Progenitor cell of endocrine pancreas (in vitro differentiated cells): ENCODE measurements at regions not wholly inside any gene's neighbourhood (a gene's known extent, or its start where the extent isn't known, plus 50 kb on each side); places are given as distances from the start of the nearest gene placed in this dataset.

ENCODE experiments used
- DNase-seq: peaks from one replicate; pipeline ENCODE4 v3.0.0; 2021; ENCODE audit warnings: low spot score; ENCODE audit not compliant: unreplicated experiment
- H3K27ac Mint-ChIP-seq: 2 replicates; pipeline ENCODE4 v1.8.0; 2021; ENCODE audit warnings: mild to moderate bottlenecking, moderate library complexity, mixed read lengths
- H3K27me3 Mint-ChIP-seq: 2 replicates; pipeline ENCODE4 v1.8.0; 2021; ENCODE audit warnings: mixed read lengths
- H3K36me3 Mint-ChIP-seq: 2 replicates; pipeline ENCODE4 v1.8.0; 2022; ENCODE audit warnings: mixed read lengths; ENCODE audit not compliant: insufficient read depth
- H3K4me1 Mint-ChIP-seq: 2 replicates; pipeline ENCODE4 v1.8.0; 2021; ENCODE audit warnings: low read depth, mixed read lengths
- H3K4me3 Mint-ChIP-seq: 2 replicates; pipeline ENCODE4 v1.8.0; 2021; ENCODE audit warnings: low read depth, mild to moderate bottlenecking, moderate library complexity, mixed read lengths
- H3K9me3 Mint-ChIP-seq: 2 replicates; pipeline ENCODE4 v1.8.0; 2021; ENCODE audit warnings: low read depth, mixed read lengths
- CTCF ChIP-seq: fragments of 200-600 bp; sonication (generic); IDR thresholded peaks from one replicate; pipeline ENCODE4 v1.5.0; 2021; ENCODE audit warnings: antibody characterized with exemption, mild to moderate bottlenecking; ENCODE audit not compliant: unreplicated experiment

- Mint-ChIP-seq H3K4me1 (peaks cover 1% of the 10 kb centered on the region), H3K27ac (no peak overlapping the region), H3K9me3 (no peaks in the 10 kb centered on the region), H3K36me3 (no peaks in the 10 kb centered on the region), H3K4me3 (no peak overlapping the region), H3K27me3 (no peaks in the 10 kb centered on the region)
- no peak for DNase-seq
- TF ChIP-seq CTCF, result peak; percentile 13
Measured at GRCh38 chr3:152937234-152937633, 102.3 kb downstream of the P2RY1 start.

- no peak overlapping the region for H3K4me3 Mint-ChIP-seq
- no peaks in the 10 kb centered on the region for H3K27me3 Mint-ChIP-seq
- H3K4me1 Mint-ChIP-seq, result peaks cover 1% of the 10 kb centered on the region
- no peaks in the 10 kb centered on the region for H3K36me3 Mint-ChIP-seq
- H3K9me3 Mint-ChIP-seq, result no peaks in the 10 kb centered on the region
- no peak for DNase-seq
- TF ChIP-seq CTCF, result no peak
- no peak overlapping the region for H3K27ac Mint-ChIP-seq
Measured at GRCh38 chr3:152938974-152939636, 104.2 kb downstream of the P2RY1 start.

DNA sequence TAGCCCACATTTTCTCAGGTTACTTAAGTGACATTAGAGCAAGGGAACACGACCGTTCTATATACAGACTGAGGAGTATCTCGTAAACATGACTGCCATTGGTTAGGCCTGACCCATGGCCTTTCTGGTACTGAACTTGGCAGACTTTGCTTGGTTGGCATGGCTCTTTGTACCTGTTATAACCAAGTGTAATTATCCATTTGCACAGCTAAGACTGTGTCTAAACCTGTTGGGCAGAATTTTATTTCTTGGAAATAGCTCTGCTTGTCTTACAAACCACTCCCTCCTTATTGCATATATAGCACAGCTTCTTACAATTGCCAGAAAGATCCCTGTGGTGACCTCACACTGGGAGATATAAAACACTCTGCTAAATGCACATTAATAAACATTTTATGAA lies 106.9 kb downstream of the P2RY1 start:
- Mint-ChIP-seq H3K9me3 (no peaks in the 10 kb centered on the region), H3K36me3 (no peaks in the 10 kb centered on the region), H3K27ac (no peak overlapping the region), H3K4me3 (no peak overlapping the region), H3K27me3 (no peaks in the 10 kb centered on the region), H3K4me1 (peaks cover 3% of the 10 kb centered on the region)
- no peak for TF ChIP-seq CTCF
- no peak for DNase-seq

- TF ChIP-seq CTCF, result no peak
- no peak overlapping the region for H3K27ac Mint-ChIP-seq
- H3K9me3 Mint-ChIP-seq, result no peaks in the 10 kb centered on the region
- DNase-seq, result no peak
- H3K4me3 Mint-ChIP-seq, result no peak overlapping the region
- H3K36me3 Mint-ChIP-seq, result no peaks in the 10 kb centered on the region
- peaks cover 3% of the 10 kb centered on the region for H3K4me1 Mint-ChIP-seq
- H3K27me3 Mint-ChIP-seq, result no peaks in the 10 kb centered on the region
Measured at GRCh38 chr3:152942366-152942765, 107.4 kb downstream of the P2RY1 start.

GRCh38 chr3:152943645-152944044 lies 108.7 kb downstream of the P2RY1 start:
- Mint-ChIP-seq H3K4me3 (no peak overlapping the region), H3K4me1 (peaks cover 3% of the 10 kb centered on the region), H3K27ac (no peak overlapping the region), H3K27me3 (no peaks in the 10 kb centered on the region), H3K36me3 (no peaks in the 10 kb centered on the region), H3K9me3 (no peaks in the 10 kb centered on the region)
- no peak for DNase-seq
- no peak for TF ChIP-seq CTCF
